Aorta (tissue), 5 donors: ENCODE measurements at regions not wholly inside any gene's neighbourhood (a gene's known extent, or its start where the extent isn't known, plus 50 kb on each side); places are given as distances from the start of the nearest gene placed in this dataset.

Experiments used
- ATAC-seq: fragments of 200-7000 bp; cut with Tn5 transposase; one replicate; pipeline ENCODE4 v1.9.1; 2022; ENCODE audit warnings: moderate library complexity; ENCODE audit not compliant: low FRiP score
- DNase-seq, 2 donors: peaks; one replicate each; pipeline ENCODE4 v3.0.0-alpha.2; 2020
- H3K27ac ChIP-seq, 2 donors: one replicate each; pipeline ENCODE4 v1.5.1; 2013; ENCODE audit warnings: low read length in 2 of 2, mild to moderate bottlenecking in 2 of 2, moderate library complexity in 2 of 2, control low read depth in 1 of 2, inconsistent platforms in 1 of 2, low read depth in 1 of 2
- H3K27me3 ChIP-seq, 2 donors: one replicate each; pipeline ENCODE4 v1.6.1; 2013; ENCODE audit warnings: control low read depth in 1 of 2, low read length in 1 of 2, mild to moderate bottlenecking in 1 of 2, moderate library complexity in 1 of 2; ENCODE audit not compliant: insufficient read depth in 2 of 2, control insufficient read depth in 1 of 2
- H3K36me3 ChIP-seq, 2 donors: one replicate each; pipeline ENCODE4 v1.6.1; 2013; ENCODE audit warnings: control low read depth in 1 of 2, low read length in 1 of 2, mild to moderate bottlenecking in 1 of 2; ENCODE audit not compliant: insufficient read depth in 2 of 2, control insufficient read depth in 1 of 2
- H3K4me1 ChIP-seq, 2 donors: one replicate each; pipeline ENCODE4 v1.6.1; 2013; ENCODE audit warnings: low read length in 2 of 2, control low read depth in 1 of 2, mild to moderate bottlenecking in 1 of 2, moderate library complexity in 1 of 2; ENCODE audit not compliant: insufficient read depth in 2 of 2, control insufficient read depth in 1 of 2
- H3K4me3 ChIP-seq, 2 donors: one replicate each; pipeline ENCODE4 v1.5.1; 2013; ENCODE audit warnings: low read length in 2 of 2, control low read depth in 1 of 2, mild to moderate bottlenecking in 1 of 2
- H3K9me3 ChIP-seq: one replicate; pipeline ENCODE4 v1.6.1; 2013; ENCODE audit warnings: mild to moderate bottlenecking, low read length; ENCODE audit not compliant: control insufficient read depth
- WGBS, 2 donors: extraction: QIAGEN DNeasy Blood & Tissue Kit; methylation state at CpG; one replicate each; pipeline ENCODE4 v1.1.7; 2013; 5-methylcytosine and 5-hydroxymethylcytosine counted together
- intact Hi-C, 2 donors: fragments of 100-400 bp; cut with DNase I; formaldehyde crosslinking; loops; one replicate each; pipeline versions ENCODE4 v1.14.2 to v1.15.0; 2022
- donor health status: healthy with polysubstance abuse.
- donor health status: Bipolar disorder and iron deficiency.
- donor health status: DM: no; HTN: no; CAD: no.
- donor health status: DM: no; HTN: no; CAD: no.
- donor health status: DM: yes; HTN: yes; CAD: no.

- WGBS, 2 donors = 0 to 1% methylated on average over 1 of the region's 1 CpG
- no peak overlapping the region for H3K4me3 ChIP-seq
- H3K4me1 ChIP-seq = no peaks in the 10 kb centered on the region
- intact Hi-C loops = no loop called here
- no peak for ATAC-seq
- H3K9me3 ChIP-seq = no peaks in the 10 kb centered on the region
- no peaks in the 10 kb centered on the region for H3K27me3 ChIP-seq
- DNase-seq = no peak
- H3K36me3 ChIP-seq = no peaks in the 10 kb centered on the region
- no peak overlapping the region for H3K27ac ChIP-seq
These were observed 121.1 kb downstream of the HGF start for GRCh38 chr7:81648716-81649115.

- Histone ChIP-seq H3K4me1 (no peaks in the 10 kb centered on the region), H3K36me3 (no peaks in the 10 kb centered on the region), H3K27me3 (no peaks in the 10 kb centered on the region), H3K4me3 (no peak overlapping the region), H3K9me3 (no peaks in the 10 kb centered on the region), H3K27ac (no peak overlapping the region)
- DNase-seq = peak in 1 of 2 donors; percentile 22
- no peak for ATAC-seq
- WGBS, 2 donors = 93 to 97% methylated on average over 5 of the region's 5 CpGs
- intact Hi-C loops = no loop called here
These were observed 124.4 kb downstream of the HGF start for GRCh38 chr7:81645435-81645834.

GRCh38 chr7:81641873-81642272 lies 128.0 kb downstream of the HGF start:
- DNase-seq (no peak), ATAC-seq (no peak)
- Histone ChIP-seq H3K4me1 (peaks cover 0 to 1% of the 10 kb centered on the region in 2 donors), H3K9me3 (no peaks in the 10 kb centered on the region), H3K27ac (no peak overlapping the region), H3K4me3 (no peak overlapping the region), H3K27me3 (no peaks in the 10 kb centered on the region), H3K36me3 (no peaks in the 10 kb centered on the region)
- intact Hi-C loops = no loop called here
- 95 to 98% methylated on average over 2 of the region's 2 CpGs for WGBS, 2 donors

DNA sequence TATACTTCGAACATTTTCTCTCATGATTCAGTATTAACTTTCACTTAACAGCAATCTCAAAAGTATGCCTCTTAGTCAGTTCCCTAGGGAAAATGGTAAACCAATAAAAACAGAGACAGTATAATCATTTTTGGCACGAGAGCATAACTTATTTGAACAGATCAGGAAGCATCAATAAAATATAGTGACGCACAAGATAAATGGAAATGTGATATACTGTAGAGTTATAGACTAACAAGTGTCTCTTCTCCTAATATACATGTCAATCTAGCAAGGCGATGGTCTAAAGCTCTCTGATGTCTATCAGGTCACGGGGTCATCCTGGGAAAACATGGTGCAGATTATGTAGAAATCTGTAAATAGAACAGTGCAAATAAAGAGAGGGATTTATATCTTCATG lies 131.6 kb downstream of the HGF start:
- intact Hi-C loops = no loop called here
- DNase-seq (no peak), ATAC-seq (no peak)
- Histone ChIP-seq H3K9me3 (no peaks in the 10 kb centered on the region), H3K4me3 (no peak overlapping the region), H3K27me3 (no peaks in the 10 kb centered on the region), H3K27ac (no peak overlapping the region), H3K4me1 (peaks cover 0 to 1% of the 10 kb centered on the region in 2 donors), H3K36me3 (no peaks in the 10 kb centered on the region)
- 26 to 31% methylated on average over 5 of the region's 5 CpGs for WGBS, 2 donors

DNA sequence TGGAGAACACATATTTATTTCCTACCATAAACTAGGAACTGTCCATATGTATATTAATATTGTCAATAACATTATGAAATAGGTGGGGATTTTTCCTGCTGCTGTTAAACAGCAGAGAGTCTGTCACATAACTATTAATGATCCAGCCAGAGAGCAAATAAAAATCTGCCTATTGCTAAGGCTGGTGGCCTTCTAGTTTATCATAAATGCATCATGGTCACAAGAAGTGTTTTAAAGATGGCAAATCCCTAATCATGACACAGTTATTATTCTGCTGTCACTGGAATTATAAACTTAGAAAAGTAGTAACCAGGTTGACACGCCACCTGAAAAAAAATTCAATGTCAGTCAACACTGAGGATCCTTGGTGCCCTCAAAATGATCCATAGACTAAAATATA lies 132.3 kb downstream of the HGF start:
- Histone ChIP-seq H3K4me3 (no peak overlapping the region), H3K36me3 (no peaks in the 10 kb centered on the region), H3K27ac (no peak overlapping the region), H3K27me3 (no peaks in the 10 kb centered on the region), H3K9me3 (no peaks in the 10 kb centered on the region), H3K4me1 (peaks cover 0 to 1% of the 10 kb centered on the region in 2 donors)
- intact Hi-C loops = no loop called here
- ATAC-seq = no peak
- 93 to 97% methylated on average over 1 of the region's 1 CpG for WGBS, 2 donors
- no peak for DNase-seq

DNA sequence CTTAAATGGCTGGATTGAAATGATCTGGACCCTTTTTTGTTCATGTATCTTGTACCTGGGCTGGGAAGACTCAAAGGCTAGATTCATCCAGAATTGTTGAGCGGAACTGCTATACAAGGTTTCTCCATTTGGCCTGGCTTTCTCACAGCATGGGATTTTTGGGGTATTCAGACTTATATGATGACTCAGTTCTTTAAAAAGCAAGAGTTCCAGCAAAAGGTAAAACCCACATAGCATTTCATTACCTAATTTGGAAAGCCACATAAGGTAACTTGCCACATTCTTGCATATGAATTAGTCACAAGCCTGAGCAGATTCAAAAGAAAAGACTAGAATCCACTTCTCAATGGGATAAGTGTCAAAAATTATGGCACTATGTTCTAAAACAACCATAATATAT lies 137.4 kb downstream of the HGF start:
- no peak for DNase-seq
- H3K36me3 ChIP-seq = no peaks in the 10 kb centered on the region
- no peaks in the 10 kb centered on the region for H3K9me3 ChIP-seq
- 96 to 97% methylated on average over 1 of the region's 1 CpG for WGBS, 2 donors
- no peak for ATAC-seq
- H3K4me1 ChIP-seq = no peaks in the 10 kb centered on the region
- no peak overlapping the region for H3K27ac ChIP-seq
- intact Hi-C loops = no loop called here
- H3K27me3 ChIP-seq = no peaks in the 10 kb centered on the region
- no peak overlapping the region for H3K4me3 ChIP-seq

- Histone ChIP-seq H3K27ac (no peak overlapping the region), H3K36me3 (no peaks in the 10 kb centered on the region), H3K27me3 (no peaks in the 10 kb centered on the region), H3K4me3 (no peak overlapping the region), H3K4me1 (no peaks in the 10 kb centered on the region), H3K9me3 (no peaks in the 10 kb centered on the region)
- DNase-seq (no peak), ATAC-seq (no peak)
- intact Hi-C loops = no loop called here
- WGBS, 2 donors = 97 to 98% methylated on average over 1 of the region's 1 CpG
These were observed 139.2 kb downstream of the HGF start for GRCh38 chr7:81630600-81630999.

DNA sequence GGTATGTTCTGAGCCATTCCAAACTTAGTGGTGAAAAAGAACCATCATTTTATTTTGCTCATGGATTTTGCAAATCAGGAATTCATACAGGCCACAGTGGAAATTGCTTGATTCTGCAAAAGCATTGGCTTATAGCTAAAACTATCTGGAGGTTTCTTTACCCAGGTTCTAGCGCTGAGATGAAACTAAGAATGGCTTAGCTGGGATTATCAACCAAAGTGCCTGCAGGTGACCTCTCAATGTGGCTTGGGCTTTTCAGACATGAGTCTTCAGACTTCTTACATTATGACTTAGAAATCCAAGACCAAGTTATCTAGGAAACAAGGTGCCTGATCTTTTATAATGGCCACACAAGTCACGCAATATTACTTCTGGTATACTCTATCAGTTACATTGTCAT lies 140.1 kb downstream of the HGF start:
- intact Hi-C loops = loop anchor here in 1 of 2 donors (10.0 kb wide), 1 partner anchor 55 kb away; no protein-coding TSS in a partner anchor
- H3K27me3 ChIP-seq = no peaks in the 10 kb centered on the region

GRCh38 chr7:81628951-81629350 lies 140.9 kb downstream of the HGF start:
- no peaks in the 10 kb centered on the region for H3K36me3 ChIP-seq
- H3K9me3 ChIP-seq = no peaks in the 10 kb centered on the region
- intact Hi-C loops = loop anchor here in 1 of 2 donors (10.0 kb wide), 1 partner anchor 56 kb away; no protein-coding TSS in a partner anchor
- no peaks in the 10 kb centered on the region for H3K27me3 ChIP-seq
- no peak overlapping the region for H3K27ac ChIP-seq
- H3K4me1 ChIP-seq = no peaks in the 10 kb centered on the region
- ATAC-seq (no peak), DNase-seq (no peak)
- no peak overlapping the region for H3K4me3 ChIP-seq

More for the DNA sequence above, 140.1 kb downstream of the HGF start:
- no peak for DNase-seq
- WGBS, 2 donors = 96 to 97% methylated on average over 2 of the region's 2 CpGs
- H3K9me3 ChIP-seq = no peaks in the 10 kb centered on the region
- H3K4me1 ChIP-seq = no peaks in the 10 kb centered on the region
- no peak overlapping the region for H3K27ac ChIP-seq
- no peak for ATAC-seq
- no peak overlapping the region for H3K4me3 ChIP-seq
- H3K36me3 ChIP-seq = no peaks in the 10 kb centered on the region
